Fibroblast of mammary gland (primary cell): ENCODE measurements at regions not wholly inside any gene's neighbourhood (a gene's known extent, or its start where the extent isn't known, plus 50 kb on each side); places are given as distances from the start of the nearest gene placed in this dataset.

Source experiments
- DNase-seq: peaks from one replicate; pipeline ENCODE4 v3.0.0-alpha.2; 2010; ENCODE audit warnings: low read depth
- H3K4me3 ChIP-seq: 2 replicates; pipeline ENCODE4 v1.5.1; 2011; ENCODE audit warnings: low read depth, mild to moderate bottlenecking, low read length, moderate library complexity; ENCODE audit not compliant: control insufficient read depth
- CTCF ChIP-seq: conservative IDR thresholded peaks from 2 replicates; pipeline ENCODE4 v1.5.1; 2011; ENCODE audit warnings: low read depth, low read length, inconsistent platforms; ENCODE audit not compliant: control insufficient read depth, insufficient read depth

- no peak for TF ChIP-seq CTCF
- H3K4me3 ChIP-seq: no peak overlapping the region
- DNase-seq: no peak
Observed at GRCh38 chr5:29588236-29588635, 1605.2 kb upstream of the CDH6 start.

GRCh38 chr5:29587832-29588231, 1605.7 kb upstream of the CDH6 start:
- no peak for TF ChIP-seq CTCF
- no peak for DNase-seq
- H3K4me3 ChIP-seq: no peak overlapping the region

GRCh38 chr5:29568028-29568427, 1625.5 kb upstream of the CDH6 start:
- DNase-seq: no peak

GRCh38 chr5:29561564-29561963, 1631.9 kb upstream of the CDH6 start:
- no peak for TF ChIP-seq CTCF
- DNase-seq: no peak
- no peak overlapping the region for H3K4me3 ChIP-seq

More at GRCh38 chr5:29568028-29568427, 1625.5 kb upstream of the CDH6 start:
- H3K4me3 ChIP-seq: no peak overlapping the region
- no peak for TF ChIP-seq CTCF

GRCh38 chr5:29550523-29550922, 1643.0 kb upstream of the CDH6 start:
- no peak overlapping the region for H3K4me3 ChIP-seq
- no peak for TF ChIP-seq CTCF
- DNase-seq: no peak

GRCh38 chr5:29548262-29548661, 1645.2 kb upstream of the CDH6 start:
- TF ChIP-seq CTCF: no peak
- no peak overlapping the region for H3K4me3 ChIP-seq
- DNase-seq: no peak

GRCh38 chr5:29547236-29547865, 1646.1 kb upstream of the CDH6 start:
- TF ChIP-seq CTCF: no peak
- no peak overlapping the region for H3K4me3 ChIP-seq
- DNase-seq: no peak
